ENCODE measurements at regions not wholly inside any gene's neighbourhood (a gene's known extent, or its start where the extent isn't known, plus 50 kb on each side); places are given as distances from the start of the nearest gene placed in this dataset.

GRCh38 chr11:37843603-37844002 lies 1245.6 kb upstream of the RAG2 start:
- no peak for TF ChIP-seq POLR2A (IDR thresholded peaks at IDR 0.05)
- no peak for TF ChIP-seq CTCF (IDR thresholded peaks at IDR 0.05)
